Type B pancreatic cell (in vitro differentiated cells): ENCODE measurements at regions not wholly inside any gene's neighbourhood (a gene's known extent, or its start where the extent isn't known, plus 50 kb on each side); places are given as distances from the start of the nearest gene placed in this dataset.

Experiments used
- DNase-seq: peaks from one replicate; pipeline ENCODE4 v3.0.0; 2021; ENCODE audit warnings: mixed read lengths; ENCODE audit not compliant: unreplicated experiment; ENCODE audit errors: extremely low spot score
- H3K27ac Mint-ChIP-seq: 2 replicates; pipeline ENCODE4 v1.8.0; 2021; ENCODE audit warnings: mild to moderate bottlenecking, mixed read lengths
- H3K27me3 Mint-ChIP-seq: 2 replicates; pipeline ENCODE4 v1.8.0; 2021; ENCODE audit warnings: mixed read lengths
- H3K36me3 Mint-ChIP-seq: 2 replicates; pipeline ENCODE4 v1.8.0; 2021; ENCODE audit warnings: mixed read lengths
- H3K4me1 Mint-ChIP-seq: one replicate; pipeline ENCODE4 v1.8.0; 2021; ENCODE audit warnings: mixed read lengths; ENCODE audit not compliant: unreplicated experiment
- H3K4me3 Mint-ChIP-seq: 2 replicates; pipeline ENCODE4 v1.8.0; 2021; ENCODE audit warnings: mild to moderate bottlenecking, mixed read lengths
- H3K9me3 Mint-ChIP-seq: 2 replicates; pipeline ENCODE4 v1.8.0; 2021; ENCODE audit warnings: mixed read lengths
- CTCF ChIP-seq: fragments of 200-600 bp; sonication (generic); conservative IDR thresholded peaks from 2 replicates; pipeline ENCODE4 v1.5.0; 2021; ENCODE audit warnings: antibody characterized with exemption, mild to moderate bottlenecking

- H3K9me3 Mint-ChIP-seq, result peaks cover 7% of the 10 kb centered on the region
- H3K4me3 Mint-ChIP-seq, result no peak overlapping the region
- no peak for DNase-seq
- H3K27me3 Mint-ChIP-seq, result no peaks in the 10 kb centered on the region
- H3K27ac Mint-ChIP-seq, result no peak overlapping the region
- TF ChIP-seq CTCF, result no peak
- H3K4me1 Mint-ChIP-seq, result no peaks in the 10 kb centered on the region
- H3K36me3 Mint-ChIP-seq, result no peaks in the 10 kb centered on the region
Measured at GRCh38 chr9:80646211-80646610, 1043.1 kb downstream of the TLE1 start.

GRCh38 chr9:80644044-80644443, 1045.3 kb downstream of the TLE1 start:
- no peak for DNase-seq
- no peaks in the 10 kb centered on the region for H3K4me1 Mint-ChIP-seq
- no peak overlapping the region for H3K27ac Mint-ChIP-seq
- H3K4me3 Mint-ChIP-seq, result no peak overlapping the region
- TF ChIP-seq CTCF, result no peak
- peaks cover 7% of the 10 kb centered on the region for H3K9me3 Mint-ChIP-seq
- H3K27me3 Mint-ChIP-seq, result no peaks in the 10 kb centered on the region
- no peaks in the 10 kb centered on the region for H3K36me3 Mint-ChIP-seq

GRCh38 chr9:80635065-80635464, 1054.3 kb downstream of the TLE1 start:
- no peaks in the 10 kb centered on the region for H3K4me1 Mint-ChIP-seq
- no peak for DNase-seq
- no peaks in the 10 kb centered on the region for H3K27me3 Mint-ChIP-seq
- H3K9me3 Mint-ChIP-seq, result peaks cover 10% of the 10 kb centered on the region
- no peak overlapping the region for H3K27ac Mint-ChIP-seq
- no peak for TF ChIP-seq CTCF
- no peak overlapping the region for H3K4me3 Mint-ChIP-seq
- H3K36me3 Mint-ChIP-seq, result no peaks in the 10 kb centered on the region

GRCh38 chr9:80632041-80632440, 1057.3 kb downstream of the TLE1 start:
- Mint-ChIP-seq H3K36me3 (no peaks in the 10 kb centered on the region), H3K4me1 (no peaks in the 10 kb centered on the region), H3K9me3 (peaks cover 10% of the 10 kb centered on the region), H3K27ac (no peak overlapping the region), H3K4me3 (no peak overlapping the region), H3K27me3 (no peaks in the 10 kb centered on the region)
- no peak for TF ChIP-seq CTCF
- no peak for DNase-seq

- Mint-ChIP-seq H3K9me3 (no peaks in the 10 kb centered on the region), H3K27ac (no peak overlapping the region), H3K4me1 (no peaks in the 10 kb centered on the region), H3K36me3 (no peaks in the 10 kb centered on the region), H3K4me3 (no peak overlapping the region), H3K27me3 (no peaks in the 10 kb centered on the region)
- no peak for TF ChIP-seq CTCF
- DNase-seq, result no peak
Measured at GRCh38 chr9:80622508-80622907, 1050.7 kb downstream of the TLE4 start.

GRCh38 chr9:80619356-80619755, 1047.6 kb downstream of the TLE4 start:
- no peak for TF ChIP-seq CTCF
- no peaks in the 10 kb centered on the region for H3K27me3 Mint-ChIP-seq

More at GRCh38 chr9:80619356-80619755, 1047.6 kb downstream of the TLE4 start:
- H3K4me3 Mint-ChIP-seq, result no peak overlapping the region
- no peaks in the 10 kb centered on the region for H3K9me3 Mint-ChIP-seq
- no peak overlapping the region for H3K27ac Mint-ChIP-seq
- no peaks in the 10 kb centered on the region for H3K36me3 Mint-ChIP-seq
- peaks cover 4% of the 10 kb centered on the region for H3K4me1 Mint-ChIP-seq
- no peak for DNase-seq
